ENCODE measurements at regions not wholly inside any gene's neighbourhood (a gene's known extent, or its start where the extent isn't known, plus 50 kb on each side); places are given as distances from the start of the nearest gene placed in this dataset.

DNA sequence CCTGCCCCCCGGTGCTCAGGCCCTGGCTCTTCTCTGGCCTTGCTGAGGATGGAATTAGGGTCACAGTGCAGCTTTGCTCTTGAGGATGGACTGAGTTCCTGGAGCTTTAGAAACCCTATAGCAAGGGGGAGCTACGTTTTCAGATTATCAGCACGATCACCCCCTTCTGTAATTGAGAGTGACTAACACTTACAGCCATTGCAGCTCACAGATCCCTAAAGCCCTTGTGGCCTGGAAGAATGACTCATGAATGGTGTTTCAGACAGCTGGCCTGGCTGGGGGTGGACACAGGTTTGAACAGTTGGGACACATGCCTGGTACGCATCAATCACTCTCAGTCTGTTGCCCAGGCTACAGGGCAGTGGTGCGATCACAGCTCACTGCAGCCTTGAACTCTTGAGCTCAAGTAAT, 79.7 kb upstream of the IGFBP5 start:
- peak in 1 of 3 donors; percentile 59 for TF ChIP-seq POLR2AphosphoS5 (IDR thresholded peaks at IDR 0.05)
- TF ChIP-seq, protein P1, sequence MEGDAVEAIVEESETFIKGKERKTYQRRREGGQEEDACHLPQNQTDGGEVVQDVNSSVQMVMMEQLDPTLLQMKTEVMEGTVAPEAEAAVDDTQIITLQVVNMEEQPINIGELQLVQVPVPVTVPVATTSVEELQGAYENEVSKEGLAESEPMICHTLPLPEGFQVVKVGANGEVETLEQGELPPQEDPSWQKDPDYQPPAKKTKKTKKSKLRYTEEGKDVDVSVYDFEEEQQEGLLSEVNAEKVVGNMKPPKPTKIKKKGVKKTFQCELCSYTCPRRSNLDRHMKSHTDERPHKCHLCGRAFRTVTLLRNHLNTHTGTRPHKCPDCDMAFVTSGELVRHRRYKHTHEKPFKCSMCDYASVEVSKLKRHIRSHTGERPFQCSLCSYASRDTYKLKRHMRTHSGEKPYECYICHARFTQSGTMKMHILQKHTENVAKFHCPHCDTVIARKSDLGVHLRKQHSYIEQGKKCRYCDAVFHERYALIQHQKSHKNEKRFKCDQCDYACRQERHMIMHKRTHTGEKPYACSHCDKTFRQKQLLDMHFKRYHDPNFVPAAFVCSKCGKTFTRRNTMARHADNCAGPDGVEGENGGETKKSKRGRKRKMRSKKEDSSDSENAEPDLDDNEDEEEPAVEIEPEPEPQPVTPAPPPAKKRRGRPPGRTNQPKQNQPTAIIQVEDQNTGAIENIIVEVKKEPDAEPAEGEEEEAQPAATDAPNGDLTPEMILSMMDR (IDR thresholded peaks at IDR 0.05): no peak
- no peak for TF ChIP-seq POLR2A (IDR thresholded peaks at IDR 0.05)

Measured in breast epithelium (tissue), 3 donors.